Mammary epithelial cell (primary cell): ENCODE measurements at regions not wholly inside any gene's neighbourhood (a gene's known extent, or its start where the extent isn't known, plus 50 kb on each side); places are given as distances from the start of the nearest gene placed in this dataset.

Source experiments
- EZH2 ChIP-seq: IDR thresholded peaks from 2 replicates; pipeline ENCODE4 v1.6.1; 2012; ENCODE audit warnings: low read length, inconsistent platforms, borderline replicate concordance
- TF ChIP-seq, protein P1 (sequence below), 2 donors: IDR thresholded peaks in 1 of 2; conservative IDR thresholded peaks in 1 of 2; 2 replicates each; pipeline ENCODE4 v1.5.1; 2011 to 2012; ENCODE audit warnings: inconsistent platforms in 2 of 2, low read length in 2 of 2, mild to moderate bottlenecking in 2 of 2, control low read depth in 1 of 2, low read depth in 1 of 2; ENCODE audit not compliant: insufficient read depth in 1 of 2; ENCODE audit errors: extremely low read depth in 1 of 2

DNA sequence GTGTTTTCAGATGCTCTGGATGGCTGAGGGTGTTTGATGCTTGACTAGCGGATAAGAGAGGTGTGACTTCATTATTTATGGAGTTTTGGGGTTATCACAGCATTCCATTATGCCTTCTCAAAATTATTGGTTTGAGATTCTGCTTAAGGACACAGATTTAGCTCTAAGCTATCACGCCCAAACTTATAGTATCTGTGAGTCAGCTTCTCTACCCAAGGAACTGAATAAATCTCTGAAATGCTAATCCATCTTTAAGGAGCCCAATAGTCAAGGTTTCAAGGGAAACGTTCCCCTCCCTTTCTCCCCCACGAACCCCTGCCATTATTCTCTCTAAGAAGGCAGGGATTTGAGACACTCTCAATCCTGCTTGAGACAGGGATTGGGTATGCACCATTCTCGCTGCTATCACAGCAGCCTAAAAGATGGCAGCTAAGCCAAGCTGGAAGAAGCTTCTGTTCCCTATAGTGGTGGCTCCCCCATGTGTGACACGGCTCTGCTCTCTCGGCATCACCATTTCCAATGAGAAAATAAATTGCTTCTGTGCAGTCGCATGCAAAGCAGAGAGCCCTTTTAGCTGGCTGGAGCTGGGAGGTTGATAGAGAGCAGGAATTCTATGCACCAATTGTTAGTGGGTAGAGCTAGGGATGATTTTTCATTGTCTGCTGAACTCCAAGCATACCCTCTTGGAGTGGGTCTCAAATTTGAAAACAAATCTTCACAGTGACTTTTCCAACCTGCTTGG, 151.1 kb downstream of the IL20RB start:
- no peak for TF ChIP-seq EZH2
- TF ChIP-seq, protein P1, sequence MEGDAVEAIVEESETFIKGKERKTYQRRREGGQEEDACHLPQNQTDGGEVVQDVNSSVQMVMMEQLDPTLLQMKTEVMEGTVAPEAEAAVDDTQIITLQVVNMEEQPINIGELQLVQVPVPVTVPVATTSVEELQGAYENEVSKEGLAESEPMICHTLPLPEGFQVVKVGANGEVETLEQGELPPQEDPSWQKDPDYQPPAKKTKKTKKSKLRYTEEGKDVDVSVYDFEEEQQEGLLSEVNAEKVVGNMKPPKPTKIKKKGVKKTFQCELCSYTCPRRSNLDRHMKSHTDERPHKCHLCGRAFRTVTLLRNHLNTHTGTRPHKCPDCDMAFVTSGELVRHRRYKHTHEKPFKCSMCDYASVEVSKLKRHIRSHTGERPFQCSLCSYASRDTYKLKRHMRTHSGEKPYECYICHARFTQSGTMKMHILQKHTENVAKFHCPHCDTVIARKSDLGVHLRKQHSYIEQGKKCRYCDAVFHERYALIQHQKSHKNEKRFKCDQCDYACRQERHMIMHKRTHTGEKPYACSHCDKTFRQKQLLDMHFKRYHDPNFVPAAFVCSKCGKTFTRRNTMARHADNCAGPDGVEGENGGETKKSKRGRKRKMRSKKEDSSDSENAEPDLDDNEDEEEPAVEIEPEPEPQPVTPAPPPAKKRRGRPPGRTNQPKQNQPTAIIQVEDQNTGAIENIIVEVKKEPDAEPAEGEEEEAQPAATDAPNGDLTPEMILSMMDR (conservative IDR thresholded peaks at IDR 0.05 in 1 of 2, IDR thresholded peaks at IDR 0.05 in 1 of 2; ENCODE audit: extremely low read depth in 1 of 2, insufficient read depth in 1 of 2, low read depth in 1 of 2, low read length in 2 of 2), result no peak
